DOHH2 (cell line): ENCODE measurements at regions not wholly inside any gene's neighbourhood (a gene's known extent, or its start where the extent isn't known, plus 50 kb on each side); places are given as distances from the start of the nearest gene placed in this dataset.

ENCODE experiments used
- CTCF ChIP-seq: fragments of 200-600 bp; sonication (generic); IDR thresholded peaks from one replicate; pipeline ENCODE4 v1.5.1; 2014; ENCODE audit warnings: antibody characterized with exemption, mild to moderate bottlenecking, low read depth, low read length; ENCODE audit not compliant: poor library complexity, severe bottlenecking
- EZH2phosphoT487 ChIP-seq: fragments of 200-600 bp; sonication (generic); IDR thresholded peaks from 2 replicates; pipeline ENCODE4 v1.6.1; 2017; ENCODE audit warnings: borderline replicate concordance, mild to moderate bottlenecking, antibody characterized with exemption, low read length, moderate library complexity, mixed read lengths

- TF ChIP-seq CTCF, result no peak
- no peak for TF ChIP-seq EZH2phosphoT487
These were observed 71.0 kb upstream of the THUMPD2 start for GRCh38 chr2:39849982-39850526.
